HG02642 (cell line): ENCODE measurements at regions not wholly inside any gene's neighbourhood (a gene's known extent, or its start where the extent isn't known, plus 50 kb on each side); places are given as distances from the start of the nearest gene placed in this dataset.

Experiments used
- ATAC-seq: cut with Tn5 transposase; IDR thresholded peaks from one replicate; pipeline ENCODE4 v1.9.1; 2021; ENCODE audit warnings: mild to moderate bottlenecking; ENCODE audit not compliant: unreplicated experiment, poor library complexity

- no peak for ATAC-seq
Observed at GRCh38 chr2:12826781-12827180, 110.0 kb downstream of the TRIB2 start.

- no peak for ATAC-seq
Observed at GRCh38 chr2:12827721-12828120, 111.0 kb downstream of the TRIB2 start.

- ATAC-seq: no peak
Observed at GRCh38 chr2:12828980-12829379, 112.2 kb downstream of the TRIB2 start.

- ATAC-seq: no peak
Observed at GRCh38 chr2:12831016-12831415, 114.3 kb downstream of the TRIB2 start.

- ATAC-seq: no peak
Observed at GRCh38 chr2:12834239-12834638, 117.5 kb downstream of the TRIB2 start.

GRCh38 chr2:12835733-12836132, 119.0 kb downstream of the TRIB2 start:
- no peak for ATAC-seq

- ATAC-seq: no peak
Observed at GRCh38 chr2:12839339-12839738, 122.6 kb downstream of the TRIB2 start.

GRCh38 chr2:12841021-12841420, 124.3 kb downstream of the TRIB2 start:
- ATAC-seq: no peak

- no peak for ATAC-seq
Observed at GRCh38 chr2:12842917-12843316, 126.2 kb downstream of the TRIB2 start.

- ATAC-seq: no peak
Observed at GRCh38 chr2:12844511-12844910, 127.8 kb downstream of the TRIB2 start.

- no peak for ATAC-seq
Observed at GRCh38 chr2:12847694-12848575, 131.2 kb downstream of the TRIB2 start.

- ATAC-seq: no peak
Observed at GRCh38 chr2:12852135-12852534, 135.4 kb downstream of the TRIB2 start.

GRCh38 chr2:12854001-12854530, 137.3 kb downstream of the TRIB2 start:
- ATAC-seq: no peak

GRCh38 chr2:12855508-12855907, 138.8 kb downstream of the TRIB2 start:
- ATAC-seq: no peak

GRCh38 chr2:12856934-12857601, 140.3 kb downstream of the TRIB2 start:
- ATAC-seq: no peak

- no peak for ATAC-seq
Observed at GRCh38 chr2:12857891-12858290, 141.2 kb downstream of the TRIB2 start.

- no peak for ATAC-seq
Observed at GRCh38 chr2:12858786-12859185, 142.1 kb downstream of the TRIB2 start.

GRCh38 chr2:12861344-12861930, 144.7 kb downstream of the TRIB2 start:
- no peak for ATAC-seq

- ATAC-seq: no peak
Observed at GRCh38 chr2:12862541-12862940, 145.8 kb downstream of the TRIB2 start.

GRCh38 chr2:12863937-12864336, 147.2 kb downstream of the TRIB2 start:
- ATAC-seq: no peak

GRCh38 chr2:12867631-12868287, 151.0 kb downstream of the TRIB2 start:
- ATAC-seq: no peak
